NCI-H187 (cell line): ENCODE measurements at regions not wholly inside any gene's neighbourhood (a gene's known extent, or its start where the extent isn't known, plus 50 kb on each side); places are given as distances from the start of the nearest gene placed in this dataset.
"Not testable (repeated sequence)": the region's sequence is repeated elsewhere in the genome, so short reads cannot be mapped to it uniquely, and the experiment has no call there.

Experiments used
- DNase-seq, 2 experiments: peaks; one replicate each; lab custom pipeline; 2025; lab: John Stamatoyannopoulos, UW

DNA sequence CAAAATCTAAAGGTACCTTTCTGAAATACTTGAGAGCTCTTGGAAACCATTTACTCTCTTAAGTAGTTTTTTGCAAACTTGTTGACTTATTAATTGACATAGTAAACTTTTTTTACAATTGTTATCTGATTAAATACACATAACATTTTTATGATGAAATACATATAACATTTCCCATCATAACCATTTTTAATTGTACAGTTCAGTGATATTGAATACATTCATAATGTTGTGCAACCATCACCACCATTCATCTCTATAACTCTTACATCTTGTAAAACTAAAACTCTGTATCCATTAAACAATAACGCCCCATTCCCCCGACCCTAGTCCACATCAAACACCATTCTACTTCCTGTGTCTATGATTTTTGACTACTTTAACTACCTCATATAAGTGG is 95.7 kb upstream of the ZNF648 start:
- DNase-seq = no peak

DNA sequence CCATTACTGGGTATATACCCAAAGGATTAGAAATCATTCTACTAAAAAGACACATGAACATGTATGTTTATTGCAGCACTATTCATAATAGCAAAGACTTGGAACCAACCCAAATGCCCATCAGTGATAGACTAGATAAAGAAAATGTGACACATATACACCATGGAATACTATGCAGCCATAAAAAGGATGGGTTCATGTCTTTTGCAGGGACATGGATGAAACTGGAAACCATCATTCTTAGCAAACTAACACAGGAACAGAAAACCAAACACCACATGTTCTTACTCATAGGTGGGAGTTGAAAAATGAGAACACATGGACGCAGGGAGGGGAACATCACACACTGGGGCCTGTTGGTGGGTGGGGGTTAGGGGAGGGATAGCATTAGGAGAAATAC is 92.9 kb upstream of the ZNF648 start:
- DNase-seq = not testable (repeated sequence)

DNA sequence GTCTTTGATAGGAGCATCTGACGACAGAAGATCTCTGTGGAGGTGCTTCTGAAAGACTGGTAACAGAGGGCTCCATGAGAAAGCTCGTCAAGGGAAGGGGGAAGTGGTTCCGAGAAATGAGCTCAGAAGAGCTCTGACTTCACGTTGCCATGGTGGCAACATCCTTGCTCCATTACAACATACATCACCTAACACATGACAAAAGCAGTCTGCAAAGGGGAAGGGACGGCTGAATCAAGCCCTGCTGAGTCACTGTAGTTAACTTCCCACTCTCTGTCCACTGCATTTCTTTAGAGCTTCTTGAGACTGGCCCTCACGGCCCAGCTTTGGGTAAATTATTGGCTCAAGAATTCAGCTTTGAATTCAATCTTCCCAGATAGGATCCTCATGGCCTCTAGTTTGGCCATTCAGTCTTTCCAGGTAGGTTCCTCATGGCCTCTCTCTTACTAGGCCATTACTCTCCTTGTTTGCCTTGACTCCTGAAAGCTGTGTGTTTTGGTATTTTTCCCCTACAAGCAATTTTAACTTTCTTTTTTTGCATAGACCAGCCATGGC is 88.0 kb upstream of the ZNF648 start:
- DNase-seq = peak in 1 of 2 experiments; percentile 29

DNA sequence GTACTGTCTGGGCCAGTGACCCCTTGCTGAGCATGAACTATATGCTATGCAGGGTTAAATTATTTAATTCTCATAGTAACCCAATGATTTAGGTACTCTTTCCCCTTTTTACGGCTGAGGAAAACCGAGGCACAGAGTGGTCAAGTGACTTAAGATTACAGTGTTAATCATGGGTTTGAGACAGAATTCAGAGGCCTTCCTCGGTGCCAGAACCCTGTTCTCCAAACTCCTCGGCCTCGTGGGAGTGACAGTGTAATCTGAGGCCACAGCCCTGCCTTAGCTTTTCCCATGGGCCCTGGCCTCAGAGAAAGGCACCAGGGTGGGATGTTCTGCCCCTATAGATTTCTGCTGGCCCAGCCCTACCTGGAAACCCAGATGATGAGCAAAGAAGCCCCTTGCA is 86.4 kb upstream of the ZNF648 start:
- DNase-seq = no peak

DNA sequence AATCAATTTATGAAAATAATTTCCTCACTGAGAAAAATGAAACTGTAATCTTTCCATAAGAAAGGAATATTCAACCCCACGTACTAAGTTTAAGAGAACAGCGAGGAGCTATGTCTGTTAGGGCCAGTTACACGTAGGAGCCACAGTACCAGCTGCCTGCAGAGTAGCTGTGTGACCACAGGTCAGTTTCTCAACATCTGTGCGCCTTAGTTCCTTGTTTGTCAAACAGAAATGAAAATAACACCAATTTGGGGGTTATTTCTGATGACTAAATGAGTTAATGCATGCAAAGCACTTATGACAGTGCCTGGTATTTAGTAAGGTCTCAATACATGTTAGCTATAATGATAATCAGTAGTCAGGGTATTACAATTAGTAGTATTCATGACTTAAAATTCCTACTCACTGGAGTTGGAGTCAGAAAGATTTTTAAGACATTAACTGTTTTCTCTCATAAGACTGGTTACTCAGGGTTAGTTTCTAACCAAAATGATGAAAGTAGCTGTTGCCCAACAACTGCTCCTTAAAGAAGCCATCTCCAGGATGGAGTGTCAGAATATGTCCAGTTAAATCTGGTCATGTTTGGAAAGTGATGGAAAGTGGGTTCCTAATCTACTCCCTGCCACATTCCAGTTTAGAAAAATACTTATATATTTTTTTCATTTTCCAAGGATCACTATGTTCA is 85.8 kb upstream of the ZNF648 start:
- DNase-seq = no peak

DNA sequence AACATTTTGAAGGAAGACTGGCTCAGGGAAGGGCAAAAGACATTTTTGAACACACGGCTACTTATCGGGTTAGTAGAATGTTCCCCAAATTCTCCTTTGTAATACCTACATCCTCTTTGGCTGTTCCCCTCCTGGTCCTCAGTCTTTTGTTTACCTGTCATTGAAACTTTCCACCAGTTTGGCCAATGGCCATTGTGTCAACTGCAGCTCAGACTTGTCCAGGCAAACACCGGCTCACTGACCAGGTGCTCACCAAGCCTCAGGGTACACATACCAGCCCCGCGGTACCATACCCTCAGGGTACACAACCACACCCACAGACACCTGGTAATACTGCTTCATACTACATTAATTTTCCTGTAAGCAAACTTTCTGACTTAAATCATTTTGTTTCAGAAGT is 84.8 kb upstream of the ZNF648 start:
- DNase-seq = no peak

DNA sequence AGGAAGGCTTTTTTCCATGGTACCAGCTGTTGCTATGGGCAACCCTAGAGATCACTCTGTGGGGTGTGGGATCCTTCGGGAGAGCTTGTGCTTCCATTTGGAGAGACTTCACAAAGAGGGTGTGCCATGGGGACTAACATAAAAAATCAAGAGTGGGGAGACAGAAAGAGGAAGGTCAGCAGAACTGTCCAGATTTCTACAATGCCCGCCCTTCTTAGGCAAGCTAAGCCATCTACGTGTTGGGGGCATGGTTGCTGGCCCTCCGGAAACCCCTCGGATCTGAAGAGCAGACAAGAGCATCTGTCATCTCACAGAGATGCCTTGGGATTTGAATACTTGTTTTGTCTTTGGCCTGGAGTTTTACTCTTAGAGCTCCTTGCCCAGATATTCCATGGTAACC is 83.9 kb upstream of the ZNF648 start:
- DNase-seq = no peak

DNA sequence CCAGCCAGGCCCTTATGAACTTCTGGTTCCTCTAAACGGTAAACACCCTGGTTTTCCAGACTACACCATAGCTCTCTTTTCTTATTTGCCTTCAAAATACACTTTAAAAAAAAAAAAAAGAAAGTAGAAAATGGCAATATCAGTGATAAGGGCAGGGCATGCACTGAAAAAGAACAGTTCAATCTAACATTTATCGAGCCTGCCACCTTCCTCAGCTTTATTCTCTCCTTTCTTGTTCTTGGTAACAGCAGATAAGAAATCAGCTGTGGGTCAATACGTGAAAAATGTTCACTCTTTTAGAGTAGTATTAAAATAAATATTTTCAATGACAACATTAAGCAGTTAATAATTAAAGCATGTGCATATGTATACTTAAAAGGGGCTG is 83.1 kb upstream of the ZNF648 start:
- DNase-seq = no peak

DNA sequence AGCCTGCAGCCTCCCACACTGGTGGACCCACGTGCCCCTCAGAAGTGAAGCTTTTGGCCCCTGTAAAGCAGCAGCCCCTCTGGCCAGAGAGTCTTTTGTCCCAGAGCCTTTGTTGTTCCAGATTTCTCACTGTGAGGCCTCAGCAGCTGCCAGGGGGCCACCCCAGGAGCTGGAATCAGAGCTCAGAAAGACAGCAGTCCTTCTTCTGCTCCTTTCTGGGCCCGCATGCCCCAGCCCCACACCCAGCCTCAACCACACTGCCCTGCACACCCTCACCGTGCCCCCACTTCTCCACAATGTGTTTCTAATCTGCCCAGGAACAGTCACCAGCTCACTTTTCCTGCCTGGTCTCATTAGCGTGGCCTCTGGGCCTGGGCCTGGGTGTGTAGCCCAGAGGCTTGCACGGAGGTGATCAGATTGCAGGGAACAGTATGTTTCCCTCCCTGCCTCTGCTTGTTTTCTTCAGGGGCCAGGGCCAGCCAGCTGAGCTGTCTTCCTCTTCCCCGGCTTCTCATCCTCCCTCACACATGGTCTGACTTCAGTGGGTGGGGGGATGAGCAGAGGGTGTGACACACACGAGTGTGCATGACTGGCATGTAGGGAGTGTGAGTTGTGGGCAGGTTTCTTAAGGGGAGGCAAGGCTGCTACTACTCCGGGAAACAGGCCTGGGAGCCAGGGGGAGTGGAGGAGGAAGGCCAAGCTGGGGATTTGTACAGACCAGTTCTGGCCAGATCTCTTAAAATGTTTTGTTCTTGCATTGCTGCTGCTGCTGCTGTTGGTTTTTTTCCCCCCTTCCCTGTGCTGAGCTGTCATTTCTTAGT is 82.5 kb upstream of the ZNF648 start:
- no peak for DNase-seq

DNA sequence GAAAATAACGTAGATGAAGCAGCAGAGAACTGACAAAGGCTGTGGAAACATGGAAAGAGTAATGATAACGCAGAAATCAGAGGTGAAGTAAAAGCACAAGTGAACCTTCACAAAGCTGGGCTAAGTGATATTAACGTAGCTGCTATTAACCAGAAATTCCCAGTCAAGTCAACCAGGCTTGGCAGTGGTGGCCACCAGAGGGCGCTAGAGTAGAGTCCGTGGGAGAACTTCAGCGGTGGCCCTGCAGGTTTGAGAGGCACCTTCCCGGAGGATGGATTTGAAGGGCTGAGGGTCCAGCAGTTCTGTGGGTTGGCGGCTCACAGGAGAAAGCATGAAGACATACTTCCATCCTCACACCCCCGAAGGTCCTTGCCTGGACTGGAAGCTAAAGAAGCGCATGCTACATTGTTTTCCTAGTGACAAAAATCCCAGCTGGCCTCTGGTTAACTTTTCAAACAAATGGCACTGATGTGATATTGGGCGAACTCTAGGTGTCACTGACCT is 81.7 kb upstream of the ZNF648 start:
- peak; percentile 92 to 98 for DNase-seq

DNA sequence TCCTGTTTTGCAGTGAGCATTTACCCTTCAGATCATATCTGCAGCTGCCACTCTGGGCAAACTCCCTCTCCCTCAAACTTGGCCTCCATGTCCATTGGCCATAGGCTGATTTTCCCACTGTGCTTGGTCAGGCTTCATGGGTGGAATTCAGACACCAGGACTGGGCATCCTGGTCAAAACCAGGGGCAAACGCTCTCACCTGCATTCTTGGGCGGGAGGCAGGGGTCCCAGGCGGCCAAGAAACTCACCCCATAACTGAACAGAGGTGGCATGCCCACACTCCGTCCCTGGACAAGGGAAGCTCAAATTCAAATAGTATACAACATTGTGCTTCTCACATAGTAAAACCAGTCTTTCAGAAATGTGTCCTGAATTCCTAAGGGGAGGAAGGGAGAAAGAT is 81.1 kb upstream of the ZNF648 start:
- no peak for DNase-seq

DNA sequence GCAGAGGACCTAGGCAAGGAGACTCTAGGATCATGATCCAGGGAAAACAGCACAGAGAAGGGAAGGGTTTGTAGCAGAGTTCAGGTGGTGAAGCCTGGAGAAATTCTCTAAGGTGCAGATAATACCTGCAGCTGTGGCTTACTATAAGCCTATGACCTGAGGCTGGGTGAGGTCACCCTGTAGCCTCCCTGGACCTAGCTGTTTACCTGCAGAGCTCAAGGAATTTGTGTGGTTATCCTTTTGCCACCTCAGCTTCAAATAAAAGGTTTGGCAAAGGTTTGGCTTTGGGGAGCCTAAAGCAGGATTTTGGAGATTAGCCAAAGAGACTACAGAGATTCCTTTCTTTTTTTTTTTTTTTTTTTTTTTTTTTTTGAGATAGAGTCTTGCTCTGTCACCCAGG is 79.5 kb upstream of the ZNF648 start:
- no peak for DNase-seq

DNA sequence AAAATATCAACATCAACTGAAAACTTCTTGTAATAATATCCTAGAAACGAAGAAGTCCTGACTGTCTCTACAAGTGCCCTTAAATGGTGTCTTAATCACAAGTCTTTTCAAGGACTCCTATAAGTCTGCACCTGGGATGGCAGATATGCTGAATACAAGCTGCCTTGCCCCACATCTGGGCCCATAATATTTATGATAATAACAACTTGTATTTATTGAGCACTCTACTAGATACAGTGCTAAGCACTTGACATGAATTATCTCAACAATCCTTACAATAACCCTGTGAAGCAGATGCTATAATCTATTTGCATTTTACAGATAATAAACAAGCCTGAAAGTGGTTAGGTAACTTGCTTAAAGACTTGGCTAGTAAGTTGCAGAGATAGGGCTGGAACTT is 78.0 kb upstream of the ZNF648 start:
- no peak for DNase-seq

DNA sequence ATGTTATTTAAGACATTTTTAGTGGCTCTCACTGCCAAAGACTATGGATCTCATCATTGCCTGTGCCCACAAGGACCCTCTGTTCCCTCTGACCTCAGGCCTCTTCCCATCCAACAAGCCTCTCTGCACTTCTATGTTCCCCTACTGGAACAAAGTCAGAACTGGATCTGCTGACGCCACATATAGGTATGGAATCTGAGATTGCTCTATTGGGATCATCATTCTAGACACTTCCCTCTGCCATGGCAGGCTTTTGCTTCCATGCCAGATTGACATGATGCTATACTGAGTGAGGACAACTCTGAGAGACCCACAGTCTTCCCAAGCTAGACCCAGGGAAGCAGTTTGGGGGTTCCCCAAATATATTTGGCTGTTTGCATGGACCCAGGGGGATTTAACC is 76.0 kb upstream of the ZNF648 start:
- DNase-seq = no peak

DNA sequence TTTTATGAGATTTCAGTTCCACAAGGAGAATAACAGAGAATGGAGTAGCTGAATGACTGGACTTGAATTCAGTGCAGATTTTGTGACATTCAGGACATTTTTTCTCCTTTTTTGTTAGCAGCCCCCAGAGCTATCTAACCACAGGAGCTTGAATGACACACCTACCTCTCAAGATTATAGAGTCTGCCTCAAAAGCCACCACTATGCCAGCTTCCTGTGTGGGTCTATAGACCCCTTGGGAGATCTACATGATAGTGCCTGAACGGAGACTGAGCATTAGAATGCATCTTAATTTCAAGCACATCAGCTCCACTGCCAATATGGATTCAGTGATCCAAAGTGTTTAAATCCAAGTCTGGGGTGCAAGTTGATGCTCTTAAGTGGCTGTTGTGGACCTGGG is 74.4 kb upstream of the ZNF648 start:
- DNase-seq = no peak

DNA sequence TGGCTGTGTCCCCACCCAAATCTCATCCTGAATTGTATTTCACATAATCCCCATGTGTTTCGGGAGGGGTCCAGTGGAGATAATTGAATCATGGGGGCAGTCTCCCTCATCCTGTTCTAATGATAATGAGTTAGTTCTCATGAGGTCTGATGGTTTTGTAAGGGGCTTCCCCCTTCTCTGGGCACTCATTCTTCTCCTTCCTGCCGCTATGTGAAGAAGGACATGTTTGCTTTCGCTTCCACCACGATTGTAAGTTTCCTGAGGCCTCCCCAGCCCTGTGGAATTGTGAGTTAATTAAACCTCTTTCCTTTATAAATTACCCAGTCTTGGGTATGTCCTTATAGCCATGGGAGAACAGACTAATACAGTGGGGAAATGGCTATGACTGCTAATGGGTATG is 72.7 kb upstream of the ZNF648 start:
- DNase-seq = no peak

DNA sequence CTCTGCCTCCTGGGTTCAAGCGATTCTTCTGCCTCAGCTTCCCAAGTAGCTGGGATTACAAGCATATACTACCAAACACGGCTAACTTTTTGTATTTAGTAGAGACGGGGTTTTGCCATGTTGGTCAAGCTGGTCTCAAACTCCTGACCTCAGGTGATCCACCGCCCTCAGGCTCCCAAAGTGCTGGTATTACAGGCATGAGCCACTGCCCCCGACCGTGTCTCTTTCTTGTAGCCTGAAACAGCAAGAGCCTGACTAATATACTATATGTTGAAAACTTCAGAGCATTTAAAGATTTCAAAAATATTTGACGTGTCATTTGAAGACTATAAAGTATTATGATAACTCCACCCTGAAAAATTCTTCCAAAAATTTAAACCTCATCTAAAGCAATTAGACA is 71.7 kb upstream of the ZNF648 start:
- DNase-seq = no peak

DNA sequence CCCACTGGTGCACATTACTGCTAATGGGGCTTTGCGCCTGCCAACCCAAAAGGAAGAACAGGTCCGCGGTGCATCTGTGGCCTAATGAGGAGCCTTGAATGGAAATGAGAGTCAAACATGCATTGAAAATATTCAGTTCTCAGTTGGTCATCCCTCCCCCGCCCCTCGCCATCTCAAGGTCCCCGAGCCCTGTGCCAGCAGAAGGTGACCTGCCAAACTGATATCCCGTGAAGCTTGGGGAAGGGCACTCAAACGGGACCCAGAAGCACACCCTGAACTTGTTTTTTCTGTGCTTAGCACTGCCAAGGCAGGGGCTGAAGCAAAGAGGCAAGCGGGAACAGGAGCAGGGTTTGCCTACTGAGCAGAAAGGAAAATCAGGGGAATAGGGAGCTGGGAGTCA is 67.9 kb upstream of the ZNF648 start:
- DNase-seq = no peak

DNA sequence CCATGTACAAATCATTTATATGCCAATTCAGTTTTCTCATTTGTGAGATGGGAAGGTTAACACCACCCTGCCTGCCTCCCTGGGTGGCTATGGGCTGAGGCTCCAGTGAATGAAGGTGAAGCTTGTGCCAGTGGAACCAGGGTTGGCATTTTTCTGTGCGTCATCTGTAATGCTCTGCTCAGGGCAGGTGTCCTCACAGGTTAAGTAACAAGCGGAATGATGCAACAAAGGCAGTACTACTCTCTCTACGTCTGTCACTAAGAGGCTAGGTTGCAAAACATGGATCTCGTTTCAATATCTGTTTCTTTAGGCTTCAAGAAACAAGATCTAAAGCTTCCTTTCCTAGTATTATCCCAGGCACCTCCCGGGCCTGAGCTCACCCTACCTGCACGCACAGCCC is 67.0 kb upstream of the ZNF648 start:
- no peak for DNase-seq

DNA sequence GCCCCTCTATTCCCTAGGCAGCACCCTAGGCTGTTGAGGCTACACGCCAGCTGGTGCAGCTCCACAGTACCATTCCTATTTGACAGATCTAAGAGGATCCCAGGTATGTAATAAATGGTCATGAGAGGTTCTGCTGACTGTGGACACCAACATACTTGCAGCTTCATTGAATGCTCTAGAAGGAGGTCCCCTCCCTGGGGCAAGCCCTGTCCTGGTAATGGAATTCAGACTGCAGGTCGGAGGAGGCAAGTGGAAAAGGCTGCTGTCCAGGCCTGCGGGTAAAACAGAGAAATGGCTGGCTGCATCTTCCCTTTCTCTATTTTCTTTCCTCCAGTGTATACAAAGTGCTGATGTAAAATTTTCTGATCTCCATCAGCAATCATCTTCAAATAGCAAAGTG is 66.1 kb upstream of the ZNF648 start:
- no peak for DNase-seq

DNA sequence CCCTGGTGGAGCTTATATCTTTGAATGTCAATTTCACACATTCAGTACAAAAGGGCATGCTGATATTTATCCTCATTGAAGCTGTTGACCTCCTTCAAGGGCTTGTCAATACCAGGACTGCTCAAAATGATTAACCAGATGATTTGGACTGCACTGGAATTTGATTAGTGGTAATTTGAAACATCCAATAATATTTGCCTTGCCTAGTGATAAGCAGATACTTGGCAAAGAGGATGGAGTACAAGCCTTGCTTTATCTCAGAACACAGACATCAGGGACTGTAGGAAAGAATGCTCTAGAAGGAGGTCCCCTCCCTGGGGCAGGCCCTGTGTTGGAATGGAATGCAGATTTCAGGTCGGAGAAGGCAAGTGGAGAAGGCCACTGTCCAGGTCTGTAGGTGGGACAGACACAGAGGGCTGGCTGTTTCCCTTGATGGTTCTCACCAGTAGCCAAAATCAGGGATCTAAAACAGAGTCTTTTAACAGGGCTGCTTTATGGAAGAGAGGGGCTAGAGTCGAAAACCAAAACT is 64.8 kb upstream of the ZNF648 start:
- DNase-seq = no peak

DNA sequence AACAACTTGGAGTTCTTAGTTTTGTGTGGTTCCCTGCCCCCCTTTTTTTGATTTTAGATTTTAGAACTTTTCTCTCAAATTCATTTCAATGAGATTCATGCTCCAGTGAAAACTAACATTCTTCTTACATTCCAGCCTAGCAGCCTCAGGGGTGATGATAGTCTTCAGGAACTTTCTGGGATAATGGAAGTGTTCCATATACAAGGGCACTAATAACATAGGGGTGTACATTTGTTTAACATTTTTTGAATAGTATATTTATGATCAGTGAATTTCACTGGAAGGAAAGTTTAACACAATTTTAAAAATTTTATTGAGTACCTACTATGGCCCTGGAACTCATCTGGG is 61.4 kb upstream of the ZNF648 start:
- DNase-seq = no peak

DNA sequence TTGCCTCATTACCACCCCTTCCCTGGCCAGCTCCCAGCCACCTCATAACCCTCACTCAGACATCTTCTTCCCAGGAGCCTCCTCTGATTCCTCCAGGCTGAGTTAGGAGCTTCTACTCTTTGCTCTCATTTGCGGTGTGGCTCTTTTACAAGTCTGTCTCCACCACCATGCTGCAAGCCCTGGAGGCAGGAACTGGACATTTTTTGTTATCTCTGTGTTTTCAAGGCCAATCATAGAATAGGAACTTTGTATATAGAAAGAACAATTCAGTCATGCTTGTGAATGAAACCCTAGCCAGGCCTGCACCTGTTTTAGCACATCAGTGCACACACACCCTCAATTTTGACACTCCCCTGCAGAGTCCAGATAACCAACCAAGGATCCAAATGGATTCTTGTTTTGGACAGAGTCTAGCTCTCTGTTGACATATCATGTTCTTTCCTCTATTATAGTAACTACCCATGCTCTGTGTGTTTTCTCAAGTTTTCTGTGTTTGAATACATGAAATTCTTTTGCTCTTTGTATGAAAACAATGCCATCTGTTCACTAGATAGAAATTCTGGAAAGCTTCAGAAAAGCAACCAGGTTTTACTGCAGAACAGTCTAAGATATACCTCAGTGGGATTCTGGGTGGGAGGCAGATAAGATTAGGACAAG is 60.9 kb upstream of the ZNF648 start:
- no peak for DNase-seq
